ENCODE measurements at regions not wholly inside any gene's neighbourhood (a gene's known extent, or its start where the extent isn't known, plus 50 kb on each side); places are given as distances from the start of the nearest gene placed in this dataset.

DNA sequence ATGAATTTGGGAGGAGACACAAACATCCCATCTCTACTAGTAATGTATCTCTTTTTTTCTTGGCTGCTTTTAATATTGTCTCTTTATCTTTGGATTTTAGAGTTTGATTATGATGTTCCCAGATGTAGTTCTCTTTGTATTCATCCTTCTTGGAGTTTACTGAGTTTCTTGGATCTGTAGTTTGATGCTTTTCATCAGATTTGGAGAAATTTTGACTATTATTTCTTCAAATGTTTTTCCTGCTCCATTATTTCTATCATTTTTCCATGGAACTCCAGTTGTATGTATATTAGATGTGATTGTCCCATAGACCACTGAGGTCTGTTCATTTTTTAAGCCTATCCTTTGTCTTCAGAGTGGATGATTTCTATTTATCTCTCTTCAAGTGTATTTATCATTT, 90.7 kb upstream of the ARHGAP5 start:
- H3K4me3 Mint-ChIP-seq (ENCODE audit: unreplicated experiment) = no peak overlapping the region
- Histone ChIP-seq H3K27me3 (ENCODE audit: insufficient read depth, low read length) (no peaks in the 10 kb centered on the region), H3K4me2 (ENCODE audit: low read length) (no peak overlapping the region), H3K27ac (ENCODE audit: low read depth, low read length) (no peak overlapping the region), H4K20me1 (ENCODE audit: insufficient read depth, low read length) (no peaks in the 10 kb centered on the region), H3K9ac (ENCODE audit: low read length) (no peak overlapping the region), H3K9me3 (ENCODE audit: insufficient read depth, low read depth, low read length) (peaks cover 2% of the 10 kb centered on the region), H3K4me3 (ENCODE audit: insufficient read depth, low read depth, low read length) (no peak overlapping the region), H2AFZ (ENCODE audit: low read depth, low read length) (no peak overlapping the region), H3K4me1 (ENCODE audit: insufficient read depth, low read length) (no peaks in the 10 kb centered on the region), H3K79me2 (ENCODE audit: insufficient read depth, low read length) (no peaks in the 10 kb centered on the region), H3K36me3 (ENCODE audit: insufficient read depth, low read length) (no peaks in the 10 kb centered on the region)
- no peak overlapping the region for H3K27ac Mint-ChIP-seq (ENCODE audit: unreplicated experiment)
- H3K27me3 Mint-ChIP-seq (ENCODE audit: low read depth, unreplicated experiment) = no peaks in the 10 kb centered on the region
- no peak for DNase-seq (ENCODE audit: low read depth)
- FAIRE-seq = no peak
- no peak for TF ChIP-seq EZH2 (IDR thresholded peaks at IDR 0.05; ENCODE audit: insufficient read depth, low read length)
- TF ChIP-seq, protein P1, sequence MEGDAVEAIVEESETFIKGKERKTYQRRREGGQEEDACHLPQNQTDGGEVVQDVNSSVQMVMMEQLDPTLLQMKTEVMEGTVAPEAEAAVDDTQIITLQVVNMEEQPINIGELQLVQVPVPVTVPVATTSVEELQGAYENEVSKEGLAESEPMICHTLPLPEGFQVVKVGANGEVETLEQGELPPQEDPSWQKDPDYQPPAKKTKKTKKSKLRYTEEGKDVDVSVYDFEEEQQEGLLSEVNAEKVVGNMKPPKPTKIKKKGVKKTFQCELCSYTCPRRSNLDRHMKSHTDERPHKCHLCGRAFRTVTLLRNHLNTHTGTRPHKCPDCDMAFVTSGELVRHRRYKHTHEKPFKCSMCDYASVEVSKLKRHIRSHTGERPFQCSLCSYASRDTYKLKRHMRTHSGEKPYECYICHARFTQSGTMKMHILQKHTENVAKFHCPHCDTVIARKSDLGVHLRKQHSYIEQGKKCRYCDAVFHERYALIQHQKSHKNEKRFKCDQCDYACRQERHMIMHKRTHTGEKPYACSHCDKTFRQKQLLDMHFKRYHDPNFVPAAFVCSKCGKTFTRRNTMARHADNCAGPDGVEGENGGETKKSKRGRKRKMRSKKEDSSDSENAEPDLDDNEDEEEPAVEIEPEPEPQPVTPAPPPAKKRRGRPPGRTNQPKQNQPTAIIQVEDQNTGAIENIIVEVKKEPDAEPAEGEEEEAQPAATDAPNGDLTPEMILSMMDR (IDR thresholded peaks at IDR 0.05; ENCODE audit: insufficient read depth, low read depth, low read length) = no peak
- peaks cover 13% of the 10 kb centered on the region for H3K4me1 Mint-ChIP-seq (ENCODE audit: low read depth, unreplicated experiment)
- H3K36me3 Mint-ChIP-seq (ENCODE audit: low read depth, unreplicated experiment) = no peaks in the 10 kb centered on the region
- H3K9me3 Mint-ChIP-seq (ENCODE audit: unreplicated experiment) = peaks cover 21% of the 10 kb centered on the region

DNA sequence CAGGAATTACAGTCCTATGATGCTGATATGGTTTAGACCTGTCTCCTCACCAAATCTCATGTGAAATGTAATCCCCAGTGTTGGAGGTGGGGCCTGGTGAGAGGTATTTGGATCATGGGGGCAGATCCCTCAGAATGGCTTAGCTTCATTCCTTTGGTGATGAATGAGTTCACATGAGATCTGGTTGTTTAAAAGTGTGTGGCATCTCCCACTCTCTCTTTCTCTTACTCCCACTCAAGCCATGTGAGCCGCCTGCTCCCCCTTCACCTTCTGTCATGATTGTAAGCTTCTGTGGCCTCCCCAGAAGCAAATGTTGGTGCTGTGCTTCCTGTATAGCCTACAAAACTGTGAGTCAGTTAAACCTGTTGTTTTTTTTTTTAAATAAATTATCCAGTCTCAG, 89.4 kb upstream of the ARHGAP5 start:
- peaks cover 2% of the 10 kb centered on the region for H3K9me3 ChIP-seq (ENCODE audit: insufficient read depth, low read depth, low read length)
- no peak overlapping the region for H2AFZ ChIP-seq (ENCODE audit: low read depth, low read length)
- no peaks in the 10 kb centered on the region for H4K20me1 ChIP-seq (ENCODE audit: insufficient read depth, low read length)
- FAIRE-seq (no peak), DNase-seq (ENCODE audit: low read depth) (no peak)
- no peaks in the 10 kb centered on the region for H3K36me3 ChIP-seq (ENCODE audit: insufficient read depth, low read length)
- H3K27me3 ChIP-seq (ENCODE audit: insufficient read depth, low read length) = no peaks in the 10 kb centered on the region
- H3K79me2 ChIP-seq (ENCODE audit: insufficient read depth, low read length) = no peaks in the 10 kb centered on the region
- H3K4me1 Mint-ChIP-seq (ENCODE audit: low read depth, unreplicated experiment) = peaks cover 23% of the 10 kb centered on the region
- H3K4me1 ChIP-seq (ENCODE audit: insufficient read depth, low read length) = peaks cover 7% of the 10 kb centered on the region
- no peaks in the 10 kb centered on the region for H3K27me3 Mint-ChIP-seq (ENCODE audit: low read depth, unreplicated experiment)
- no peaks in the 10 kb centered on the region for H3K36me3 Mint-ChIP-seq (ENCODE audit: low read depth, unreplicated experiment)
- H3K27ac ChIP-seq (ENCODE audit: low read depth, low read length) = no peak overlapping the region
- no peak overlapping the region for H3K27ac Mint-ChIP-seq (ENCODE audit: unreplicated experiment)
- no peak overlapping the region for H3K4me3 ChIP-seq (ENCODE audit: insufficient read depth, low read depth, low read length)
- H3K9me3 Mint-ChIP-seq (ENCODE audit: unreplicated experiment) = peaks cover 8% of the 10 kb centered on the region
- no peak overlapping the region for H3K4me3 Mint-ChIP-seq (ENCODE audit: unreplicated experiment)
- no peak overlapping the region for H3K4me2 ChIP-seq (ENCODE audit: low read length)
- H3K9ac ChIP-seq (ENCODE audit: low read length) = no peak overlapping the region
- no peak for TF ChIP-seq EZH2 (IDR thresholded peaks at IDR 0.05; ENCODE audit: insufficient read depth, low read length)
- TF ChIP-seq, protein P1 (IDR thresholded peaks at IDR 0.05; ENCODE audit: insufficient read depth, low read depth, low read length) = no peak

- H3K36me3 Mint-ChIP-seq (ENCODE audit: low read depth, unreplicated experiment) = no peaks in the 10 kb centered on the region
- no peak overlapping the region for H3K27ac ChIP-seq (ENCODE audit: low read depth, low read length)
- no peak overlapping the region for H2AFZ ChIP-seq (ENCODE audit: low read depth, low read length)
- peaks cover 25% of the 10 kb centered on the region for H3K4me1 Mint-ChIP-seq (ENCODE audit: low read depth, unreplicated experiment)
- no peak for DNase-seq (ENCODE audit: low read depth)
- no peaks in the 10 kb centered on the region for H3K79me2 ChIP-seq (ENCODE audit: insufficient read depth, low read length)
- TF ChIP-seq EZH2 (IDR thresholded peaks at IDR 0.05; ENCODE audit: insufficient read depth, low read length) = no peak
- TF ChIP-seq, protein P1 (IDR thresholded peaks at IDR 0.05; ENCODE audit: insufficient read depth, low read depth, low read length) = no peak
- no peak overlapping the region for H3K4me3 ChIP-seq (ENCODE audit: insufficient read depth, low read depth, low read length)
- H3K36me3 ChIP-seq (ENCODE audit: insufficient read depth, low read length) = no peaks in the 10 kb centered on the region
- no peaks in the 10 kb centered on the region for H3K27me3 ChIP-seq (ENCODE audit: insufficient read depth, low read length)
- H3K4me3 Mint-ChIP-seq (ENCODE audit: unreplicated experiment) = no peak overlapping the region
- peaks cover 5% of the 10 kb centered on the region for H3K9me3 Mint-ChIP-seq (ENCODE audit: unreplicated experiment)
- H4K20me1 ChIP-seq (ENCODE audit: insufficient read depth, low read length) = no peaks in the 10 kb centered on the region
- H3K9me3 ChIP-seq (ENCODE audit: insufficient read depth, low read depth, low read length) = peaks cover 2% of the 10 kb centered on the region
- H3K9ac ChIP-seq (ENCODE audit: low read length) = no peak overlapping the region
- no peaks in the 10 kb centered on the region for H3K27me3 Mint-ChIP-seq (ENCODE audit: low read depth, unreplicated experiment)
- peaks cover 7% of the 10 kb centered on the region for H3K4me1 ChIP-seq (ENCODE audit: insufficient read depth, low read length)
- H3K4me2 ChIP-seq (ENCODE audit: low read length) = no peak overlapping the region
- no peak for FAIRE-seq
- H3K27ac Mint-ChIP-seq (ENCODE audit: unreplicated experiment) = no peak overlapping the region
Measured at GRCh38 chr14:31988244-31988643, 88.9 kb upstream of the ARHGAP5 start.
